ENCODE measurements at regions not wholly inside any gene's neighbourhood (a gene's known extent, or its start where the extent isn't known, plus 50 kb on each side); places are given as distances from the start of the nearest gene placed in this dataset.

GRCh38 chr12:92987362-92987761, 58.3 kb upstream of the EEA1 start:
- no peaks in the 10 kb centered on the region for H3K27me3 ChIP-seq (ENCODE audit: insufficient read depth, low read length, poor library complexity, severe bottlenecking)
- H3K27ac Mint-ChIP-seq = peak overlapping the region in 2 of 8 donors; percentile 27 to 82
- no peaks in the 10 kb centered on the region for H3K36me3 Mint-ChIP-seq
- ChIA-PET POLR2A (interaction anchor here (0.7 kb wide), 1 partner anchor 373 kb away, joined by 3 read pairs; no protein-coding TSS in a partner anchor), CTCF (interaction anchor here (0.7 to 6.3 kb wide), 26 partner anchors 8 to 1686 kb away, joined by 3 to 37 read pairs (median 4); partner anchors contain the start of gene UBE2N)
- no peaks in the 10 kb centered on the region for H3K9me3 ChIP-seq (ENCODE audit: low read length)
- H3K4me3 ChIP-seq (ENCODE audit: low read length) = no peak overlapping the region
- no peak overlapping the region for H3K27ac ChIP-seq (ENCODE audit: low read depth, low read length)
- H3K4me1 ChIP-seq (ENCODE audit: insufficient read depth, low read length) = peaks cover 8% of the 10 kb centered on the region
- no peaks in the 10 kb centered on the region for H3K9me3 Mint-ChIP-seq
- H3K27me3 Mint-ChIP-seq = peaks cover 1 to 13% of the 10 kb centered on the region in 2 donors
- peaks cover 8 to 11% (median 10%) of the 10 kb centered on the region in 3 donors for H3K4me1 Mint-ChIP-seq
- H3K4me3 Mint-ChIP-seq = peak overlapping the region in 1 of 7 donors; percentile 51
- DNase-seq = peak in 2 of 5 donors; percentile 41 to 51
- no peaks in the 10 kb centered on the region for H3K36me3 ChIP-seq (ENCODE audit: insufficient read depth, low read length)

- Histone ChIP-seq H3K36me3 (ENCODE audit: insufficient read depth, low read length) (no peaks in the 10 kb centered on the region), H3K9me3 (ENCODE audit: low read length) (no peaks in the 10 kb centered on the region), H3K4me3 (ENCODE audit: low read length) (no peak overlapping the region), H3K27ac (ENCODE audit: low read depth, low read length) (no peak overlapping the region), H3K4me1 (ENCODE audit: insufficient read depth, low read length) (peaks cover 8% of the 10 kb centered on the region), H3K27me3 (ENCODE audit: insufficient read depth, low read length, poor library complexity, severe bottlenecking) (no peaks in the 10 kb centered on the region)
- ChIA-PET CTCF (interaction anchor here (0.8 to 6.3 kb wide), 22 partner anchors 9 to 1685 kb away, joined by 3 to 37 read pairs (median 4); partner anchors contain the start of gene UBE2N), POLR2A (interaction anchor here (0.7 kb wide), 1 partner anchor 372 kb away, joined by 3 read pairs; no protein-coding TSS in a partner anchor)
- H3K27ac Mint-ChIP-seq = peak overlapping the region in 2 of 8 donors; percentile 9 to 82
- H3K27me3 Mint-ChIP-seq = peaks cover 1 to 13% of the 10 kb centered on the region in 2 donors
- no peaks in the 10 kb centered on the region for H3K36me3 Mint-ChIP-seq
- DNase-seq = no peak
- H3K4me3 Mint-ChIP-seq = no peak overlapping the region
- H3K4me1 Mint-ChIP-seq = peaks cover 8 to 11% (median 10%) of the 10 kb centered on the region in 3 donors
- no peaks in the 10 kb centered on the region for H3K9me3 Mint-ChIP-seq
Observed at GRCh38 chr12:92987846-92988621, 58.9 kb upstream of the EEA1 start.

GRCh38 chr12:92988622-92989130, 59.6 kb upstream of the EEA1 start:
- Histone ChIP-seq H3K27me3 (ENCODE audit: insufficient read depth, low read length, poor library complexity, severe bottlenecking) (no peaks in the 10 kb centered on the region), H3K4me1 (ENCODE audit: insufficient read depth, low read length) (peaks cover 8% of the 10 kb centered on the region), H3K9me3 (ENCODE audit: low read length) (no peaks in the 10 kb centered on the region), H3K4me3 (ENCODE audit: low read length) (no peak overlapping the region), H3K36me3 (ENCODE audit: insufficient read depth, low read length) (no peaks in the 10 kb centered on the region), H3K27ac (ENCODE audit: low read depth, low read length) (no peak overlapping the region)
- Mint-ChIP-seq H3K36me3 (no peaks in the 10 kb centered on the region), H3K27ac (no peak overlapping the region), H3K9me3 (no peaks in the 10 kb centered on the region), H3K4me3 (no peak overlapping the region), H3K4me1 (peaks cover 8 to 11% (median 10%) of the 10 kb centered on the region in 3 donors), H3K27me3 (peaks cover 1 to 11% of the 10 kb centered on the region in 2 donors)
- CTCF ChIA-PET = interaction anchor here (1.5 to 6.3 kb wide), 7 partner anchors 11 to 1113 kb away, joined by 4 to 37 read pairs (median 13); no protein-coding TSS in a partner anchor
- no peak for DNase-seq
- POLR2A ChIA-PET = no interaction called here

- H3K9me3 Mint-ChIP-seq = no peaks in the 10 kb centered on the region
- no peak overlapping the region for H3K4me3 ChIP-seq (ENCODE audit: low read length)
- H3K36me3 ChIP-seq (ENCODE audit: insufficient read depth, low read length) = no peaks in the 10 kb centered on the region
- peaks cover 8 to 11% (median 10%) of the 10 kb centered on the region in 3 donors for H3K4me1 Mint-ChIP-seq
- peaks cover 1 to 8% of the 10 kb centered on the region in 2 donors for H3K27me3 Mint-ChIP-seq
- no peaks in the 10 kb centered on the region for H3K36me3 Mint-ChIP-seq
- ChIA-PET CTCF (interaction anchor here (1.6 to 6.0 kb wide), 3 partner anchors 8 to 1112 kb away, joined by 7 to 36 read pairs (median 13); no protein-coding TSS in a partner anchor), POLR2A (no interaction called here)
- DNase-seq = no peak
- H3K4me3 Mint-ChIP-seq = no peak overlapping the region
- H3K27me3 ChIP-seq (ENCODE audit: insufficient read depth, low read length, poor library complexity, severe bottlenecking) = no peaks in the 10 kb centered on the region
- peak overlapping the region in 1 of 8 donors; percentile 55 for H3K27ac Mint-ChIP-seq
- no peak overlapping the region for H3K27ac ChIP-seq (ENCODE audit: low read depth, low read length)
- H3K9me3 ChIP-seq (ENCODE audit: low read length) = no peaks in the 10 kb centered on the region
- peaks cover 8% of the 10 kb centered on the region for H3K4me1 ChIP-seq (ENCODE audit: insufficient read depth, low read length)
Observed at GRCh38 chr12:92989715-92990484, 60.8 kb upstream of the EEA1 start.

- peak overlapping the region in 1 of 8 donors; percentile 16 for H3K27ac Mint-ChIP-seq
- Histone ChIP-seq H3K4me3 (ENCODE audit: low read length) (no peak overlapping the region), H3K27me3 (ENCODE audit: insufficient read depth, low read length, poor library complexity, severe bottlenecking) (no peaks in the 10 kb centered on the region), H3K4me1 (ENCODE audit: insufficient read depth, low read length) (peaks cover 8% of the 10 kb centered on the region), H3K27ac (ENCODE audit: low read depth, low read length) (no peak overlapping the region), H3K36me3 (ENCODE audit: insufficient read depth, low read length) (no peaks in the 10 kb centered on the region), H3K9me3 (ENCODE audit: low read length) (no peaks in the 10 kb centered on the region)
- DNase-seq = no peak
- CTCF ChIA-PET = interaction anchor here (1.6 to 6.0 kb wide), 3 partner anchors 9 to 1110 kb away, joined by 7 to 36 read pairs (median 13); no protein-coding TSS in a partner anchor
- H3K9me3 Mint-ChIP-seq = no peaks in the 10 kb centered on the region
- H3K4me3 Mint-ChIP-seq = no peak overlapping the region
- H3K4me1 Mint-ChIP-seq = peaks cover 8 to 11% (median 10%) of the 10 kb centered on the region in 3 donors
- peaks cover 1 to 8% of the 10 kb centered on the region in 2 donors for H3K27me3 Mint-ChIP-seq
- no peaks in the 10 kb centered on the region for H3K36me3 Mint-ChIP-seq
- POLR2A ChIA-PET = no interaction called here
Observed at GRCh38 chr12:92991134-92991533, 62.0 kb upstream of the EEA1 start.

- no peak for DNase-seq
- H3K9me3 Mint-ChIP-seq = no peaks in the 10 kb centered on the region
- H3K4me3 ChIP-seq (ENCODE audit: low read length) = no peak overlapping the region
- ChIA-PET POLR2A (no interaction called here), CTCF (interaction anchor here (1.6 to 3.4 kb wide), 2 partner anchors 11 to 1109 kb away, joined by 4 to 13 read pairs; no protein-coding TSS in a partner anchor)
- H3K4me3 Mint-ChIP-seq = no peak overlapping the region
- no peaks in the 10 kb centered on the region for H3K36me3 ChIP-seq (ENCODE audit: insufficient read depth, low read length)
- no peak overlapping the region for H3K27ac ChIP-seq (ENCODE audit: low read depth, low read length)
- peaks cover 8 to 11% (median 10%) of the 10 kb centered on the region in 3 donors for H3K4me1 Mint-ChIP-seq
- H3K36me3 Mint-ChIP-seq = no peaks in the 10 kb centered on the region
- H3K27me3 ChIP-seq (ENCODE audit: insufficient read depth, low read length, poor library complexity, severe bottlenecking) = no peaks in the 10 kb centered on the region
- H3K27me3 Mint-ChIP-seq = peaks cover 1 to 8% of the 10 kb centered on the region in 2 donors
- H3K9me3 ChIP-seq (ENCODE audit: low read length) = no peaks in the 10 kb centered on the region
- H3K4me1 ChIP-seq (ENCODE audit: insufficient read depth, low read length) = peaks cover 8% of the 10 kb centered on the region
- no peak overlapping the region for H3K27ac Mint-ChIP-seq
Observed at GRCh38 chr12:92992041-92992440, 62.9 kb upstream of the EEA1 start.

GRCh38 chr12:92993259-92993658, 64.2 kb upstream of the EEA1 start:
- Mint-ChIP-seq H3K9me3 (no peaks in the 10 kb centered on the region), H3K27me3 (peaks cover 1 to 8% of the 10 kb centered on the region in 2 donors), H3K4me3 (no peak overlapping the region), H3K36me3 (no peaks in the 10 kb centered on the region), H3K4me1 (no peaks in the 10 kb centered on the region), H3K27ac (no peak overlapping the region)
- DNase-seq = no peak
- ChIA-PET POLR2A (no interaction called here), CTCF (interaction anchor here (1.6 kb wide), 1 partner anchor 10 kb away, joined by 4 read pairs; no protein-coding TSS in a partner anchor)
- Histone ChIP-seq H3K9me3 (ENCODE audit: low read length) (no peaks in the 10 kb centered on the region), H3K27me3 (ENCODE audit: insufficient read depth, low read length, poor library complexity, severe bottlenecking) (no peaks in the 10 kb centered on the region), H3K27ac (ENCODE audit: low read depth, low read length) (no peak overlapping the region), H3K4me1 (ENCODE audit: insufficient read depth, low read length) (no peaks in the 10 kb centered on the region), H3K36me3 (ENCODE audit: insufficient read depth, low read length) (no peaks in the 10 kb centered on the region), H3K4me3 (ENCODE audit: low read length) (no peak overlapping the region)
